ENCODE measurements at regions not wholly inside any gene's neighbourhood (a gene's known extent, or its start where the extent isn't known, plus 50 kb on each side); places are given as distances from the start of the nearest gene placed in this dataset.
"Not testable (repeated sequence)": the region's sequence is repeated elsewhere in the genome, so short reads cannot be mapped to it uniquely, and the experiment has no call there.

DNA sequence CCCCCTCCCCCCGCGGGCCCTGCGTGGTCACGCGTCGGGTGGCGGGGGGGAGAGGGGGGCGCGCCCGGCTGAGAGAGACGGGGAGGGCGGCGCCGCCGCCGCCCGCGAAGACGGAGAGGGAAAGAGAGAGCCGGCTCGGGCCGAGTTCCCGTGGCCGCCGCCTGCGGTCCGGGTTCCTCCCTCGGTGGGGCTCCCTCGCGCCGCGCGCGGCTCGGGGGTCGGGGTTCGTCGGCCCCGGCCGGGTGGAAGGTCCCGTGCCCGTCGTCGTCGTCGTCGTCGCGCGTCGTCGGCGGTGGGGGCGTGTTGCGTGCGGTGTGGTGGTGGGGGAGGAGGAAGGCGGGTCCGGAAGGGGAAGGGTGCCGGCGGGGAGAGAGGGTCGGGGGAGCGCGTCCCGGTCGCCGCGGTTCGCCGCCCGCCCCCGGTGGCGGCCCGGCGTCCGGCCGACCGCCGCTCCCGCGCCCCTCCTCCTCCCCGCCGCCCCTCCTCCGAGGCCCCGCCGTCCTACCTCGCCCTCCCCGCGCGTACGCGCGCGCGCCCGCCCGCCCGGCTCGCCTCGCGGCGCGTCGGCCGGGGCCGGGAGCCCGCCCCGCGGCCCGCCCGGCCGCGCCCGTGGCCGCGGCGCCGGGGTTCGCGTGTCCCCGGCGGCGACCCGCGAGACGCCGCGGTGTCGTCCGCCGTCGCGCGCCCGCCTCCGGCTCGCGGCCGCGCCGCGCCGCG lies 2264.1 kb upstream of the TPTE start:
- TF ChIP-seq CTCF, POLR2A (IDR thresholded peaks at IDR 0.05): not testable (repeated sequence)

Data from body of pancreas (tissue), 4 donors.